ENCODE measurements at regions not wholly inside any gene's neighbourhood (a gene's known extent, or its start where the extent isn't known, plus 50 kb on each side); places are given as distances from the start of the nearest gene placed in this dataset.

DNA sequence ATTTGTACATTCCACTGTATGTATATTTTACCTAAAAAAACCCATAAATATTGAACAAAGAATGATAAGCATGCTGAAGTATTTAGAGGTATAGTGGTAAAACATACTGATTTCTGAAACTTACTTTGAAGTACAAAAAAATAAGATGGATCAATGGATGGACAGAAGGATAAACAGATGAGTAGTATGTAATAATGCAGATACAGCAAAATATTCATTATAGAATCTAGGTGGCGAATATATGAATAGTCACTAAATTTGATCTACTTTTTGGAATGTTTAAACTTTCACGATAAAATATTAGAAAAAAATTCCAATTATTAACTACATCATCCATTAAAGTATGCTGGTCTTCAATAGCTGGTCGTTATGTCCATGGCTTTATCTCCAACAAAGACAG lies 51.9 kb upstream of the GNB4 start:
- no peaks in the 10 kb centered on the region for H3K4me1 ChIP-seq (replicated peaks in 1 of 2)
- in situ Hi-C loops (cut with MboI; ENCODE audit: low pct_unique_long_range_greater_than_20kb in 2 of 9, low sequenced_read_pairs in 9 of 9, unreplicated experiment in 9 of 9) = no loop called here
- no peak for ATAC-seq (replicated peaks in 6 of 8)
- 40 to 94% (median 78%) methylated on average over 2 to 3 of the region's 3 CpGs; no CpG with 5 or more reads in 1 of the 10 experiments for WGBS, 10 experiments
- no peak overlapping the region for H3K27ac ChIP-seq
- no peak overlapping the region for H3K4me3 ChIP-seq

DNA sequence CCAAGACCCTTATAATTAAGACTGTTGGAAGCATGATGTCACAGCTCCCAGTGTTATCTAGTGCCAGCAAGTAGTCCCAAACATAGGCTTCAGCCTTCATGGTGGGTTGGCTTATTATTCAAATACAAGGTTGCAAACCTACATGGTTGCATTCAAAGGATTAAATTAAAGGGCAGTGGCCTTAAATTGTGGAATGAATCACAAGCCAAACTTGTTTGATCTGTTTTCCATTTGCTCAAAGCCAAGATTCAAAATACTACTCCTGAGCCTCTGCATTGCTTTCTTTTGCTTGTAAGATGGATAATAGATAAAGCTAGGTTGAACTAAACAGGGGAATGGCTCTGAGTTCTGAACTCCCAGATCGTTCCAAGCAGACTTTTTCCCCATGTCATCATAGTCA lies 52.4 kb upstream of the GNB4 start:
- WGBS, 10 experiments = 14 to 100% (median 76%) methylated on average over 1 of the region's 1 CpG; no CpG with 5 or more reads in 2 of the 10 experiments
- Histone ChIP-seq H3K27ac (no peak overlapping the region), H3K4me3 (no peak overlapping the region), H3K4me1 (replicated peaks in 1 of 2) (no peaks in the 10 kb centered on the region)
- in situ Hi-C loops (cut with MboI; ENCODE audit: low pct_unique_long_range_greater_than_20kb in 2 of 9, low sequenced_read_pairs in 9 of 9, unreplicated experiment in 9 of 9) = no loop called here
- no peak for ATAC-seq (replicated peaks in 6 of 8)

- WGBS, 10 experiments = 80 to 100% (median 100%) methylated on average over 1 of the region's 1 CpG; no CpG with 5 or more reads in 7 of the 10 experiments
- Histone ChIP-seq H3K27ac (no peak overlapping the region), H3K4me1 (replicated peaks in 1 of 2) (no peaks in the 10 kb centered on the region), H3K4me3 (no peak overlapping the region)
- in situ Hi-C loops (cut with MboI; ENCODE audit: low pct_unique_long_range_greater_than_20kb in 2 of 9, low sequenced_read_pairs in 9 of 9, unreplicated experiment in 9 of 9) = no loop called here
- no peak for ATAC-seq (replicated peaks in 6 of 8)
Measured at GRCh38 chr3:179504371-179504770, 53.1 kb upstream of the GNB4 start.

- peak in 1 of 8 experiments; percentile 69 for ATAC-seq (replicated peaks in 6 of 8)
- 0 to 86% (median 33%) methylated on average over 1 to 4 of the region's 4 CpGs; no CpG with 5 or more reads in 2 of the 10 experiments for WGBS, 10 experiments
- in situ Hi-C loops (cut with MboI; ENCODE audit: low pct_unique_long_range_greater_than_20kb in 2 of 9, low sequenced_read_pairs in 9 of 9, unreplicated experiment in 9 of 9) = no loop called here
- Histone ChIP-seq H3K4me1 (replicated peaks in 1 of 2) (no peaks in the 10 kb centered on the region), H3K4me3 (no peak overlapping the region), H3K27ac (no peak overlapping the region)
Measured at GRCh38 chr3:179505534-179505933, 54.3 kb upstream of the GNB4 start.

- in situ Hi-C loops (cut with MboI; ENCODE audit: low pct_unique_long_range_greater_than_20kb in 2 of 9, low sequenced_read_pairs in 9 of 9, unreplicated experiment in 9 of 9) = no loop called here
- H3K27ac ChIP-seq = no peak overlapping the region
- no peaks in the 10 kb centered on the region for H3K4me1 ChIP-seq (replicated peaks in 1 of 2)
- 34 to 90% (median 74%) methylated on average over 1 to 3 of the region's 3 CpGs; no CpG with 5 or more reads in 1 of the 10 experiments for WGBS, 10 experiments
- no peak for ATAC-seq (replicated peaks in 6 of 8)
- no peak overlapping the region for H3K4me3 ChIP-seq
Measured at GRCh38 chr3:179506792-179507191, 55.5 kb upstream of the GNB4 start.

GRCh38 chr3:179509701-179510100 lies 53.0 kb upstream of the ACTL6A start:
- in situ Hi-C loops (cut with MboI; ENCODE audit: low pct_unique_long_range_greater_than_20kb in 2 of 9, low sequenced_read_pairs in 9 of 9, unreplicated experiment in 9 of 9) = no loop called here
- H3K4me1 ChIP-seq (replicated peaks in 1 of 2) = peaks cover 7 to 10% of the 10 kb centered on the region in 2 donors
- 0 to 91% (median 69%) methylated on average over 1 to 4 of the region's 4 CpGs; no CpG with 5 or more reads in 3 of the 10 experiments for WGBS, 10 experiments
- ATAC-seq (replicated peaks in 6 of 8) = no peak
- H3K27ac ChIP-seq = no peak overlapping the region
- no peak overlapping the region for H3K4me3 ChIP-seq

- in situ Hi-C loops (cut with MboI; ENCODE audit: low pct_unique_long_range_greater_than_20kb in 2 of 9, low sequenced_read_pairs in 9 of 9, unreplicated experiment in 9 of 9) = no loop called here
- 0 to 100% (median 68%) methylated on average over 1 to 2 of the region's 2 CpGs; no CpG with 5 or more reads in 2 of the 10 experiments for WGBS, 10 experiments
- Histone ChIP-seq H3K4me1 (replicated peaks in 1 of 2) (peaks cover 7 to 10% of the 10 kb centered on the region in 2 donors), H3K27ac (no peak overlapping the region), H3K4me3 (no peak overlapping the region)
- ATAC-seq (replicated peaks in 6 of 8) = no peak
Measured at GRCh38 chr3:179510496-179510895, 52.2 kb upstream of the ACTL6A start.

DNA sequence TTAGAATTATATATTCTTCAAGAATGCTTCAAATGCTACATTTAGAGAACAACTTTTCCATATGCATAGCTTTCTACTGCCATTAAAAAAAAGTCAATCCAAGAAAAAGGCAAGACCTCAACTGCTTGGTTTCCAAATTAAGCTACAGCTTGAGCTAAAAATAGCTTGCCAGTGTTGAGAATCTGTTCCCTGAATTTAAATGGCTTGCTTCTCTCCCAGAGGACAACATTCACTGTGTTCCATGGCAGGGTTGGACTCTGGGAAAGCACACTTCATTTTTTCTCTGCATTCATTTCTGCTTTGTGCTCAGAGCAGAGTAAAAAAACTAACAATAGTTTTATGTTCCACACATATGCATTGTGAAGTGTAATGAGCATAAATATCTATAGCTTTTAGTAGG lies 50.3 kb upstream of the ACTL6A start:
- H3K27ac ChIP-seq = peak overlapping the region in 1 of 2 donors; percentile 38
- in situ Hi-C loops (cut with MboI; ENCODE audit: low pct_unique_long_range_greater_than_20kb in 2 of 9, low sequenced_read_pairs in 9 of 9, unreplicated experiment in 9 of 9) = no loop called here
- no peak overlapping the region for H3K4me3 ChIP-seq
- peak in 5 of 8 experiments; percentile 52 to 91 (median 84) for ATAC-seq (replicated peaks in 6 of 8)
- peaks cover 7 to 10% of the 10 kb centered on the region in 2 donors for H3K4me1 ChIP-seq (replicated peaks in 1 of 2)
